Right atrium auricular region (tissue), 2 donors: ENCODE measurements at regions not wholly inside any gene's neighbourhood (a gene's known extent, or its start where the extent isn't known, plus 50 kb on each side); places are given as distances from the start of the nearest gene placed in this dataset.

ENCODE experiments used
- DNase-seq: peaks from one replicate; pipeline ENCODE4 v3.0.0-alpha.2; 2019; ENCODE audit warnings: low spot score
- H3K27ac ChIP-seq, 2 donors: fragments of 200-600 bp; sonication (generic); 1 replicate in 1 of 2; 2 replicates in 1 of 2; pipeline ENCODE4 v1.5.1; 2016 to 2019
- H3K27me3 ChIP-seq, 2 donors: fragments of 200-600 bp; sonication (generic); one replicate each; pipeline versions ENCODE4 v1.5.1 to v1.6.0; 2017 to 2019
- H3K36me3 ChIP-seq: fragments of 200-600 bp; sonication (generic); one replicate; pipeline ENCODE4 v1.5.1; 2016
- H3K4me1 ChIP-seq, 2 donors: fragments of 200-600 bp; sonication (generic); one replicate each; pipeline versions ENCODE4 v1.5.1 to v1.6.0; 2017 to 2019
- H3K4me3 ChIP-seq, 2 donors: fragments of 200-600 bp; sonication (generic); 1 replicate in 1 of 2; 2 replicates in 1 of 2; pipeline ENCODE4 v1.5.1; 2017 to 2019; ENCODE audit warnings: mild to moderate bottlenecking in 1 of 2, moderate library complexity in 1 of 2
- H3K9me3 ChIP-seq, 2 donors: fragments of 200-600 bp; sonication (generic); one replicate each; pipeline ENCODE4 v1.5.1; 2019
- TF ChIP-seq, protein P1 (sequence below), 2 donors: fragments of 200-600 bp; sonication (generic); IDR thresholded peaks; one replicate each; pipeline ENCODE4 v1.5.1; 2019; ENCODE audit warnings: antibody characterized with exemption in 2 of 2

- TF ChIP-seq, protein P1, sequence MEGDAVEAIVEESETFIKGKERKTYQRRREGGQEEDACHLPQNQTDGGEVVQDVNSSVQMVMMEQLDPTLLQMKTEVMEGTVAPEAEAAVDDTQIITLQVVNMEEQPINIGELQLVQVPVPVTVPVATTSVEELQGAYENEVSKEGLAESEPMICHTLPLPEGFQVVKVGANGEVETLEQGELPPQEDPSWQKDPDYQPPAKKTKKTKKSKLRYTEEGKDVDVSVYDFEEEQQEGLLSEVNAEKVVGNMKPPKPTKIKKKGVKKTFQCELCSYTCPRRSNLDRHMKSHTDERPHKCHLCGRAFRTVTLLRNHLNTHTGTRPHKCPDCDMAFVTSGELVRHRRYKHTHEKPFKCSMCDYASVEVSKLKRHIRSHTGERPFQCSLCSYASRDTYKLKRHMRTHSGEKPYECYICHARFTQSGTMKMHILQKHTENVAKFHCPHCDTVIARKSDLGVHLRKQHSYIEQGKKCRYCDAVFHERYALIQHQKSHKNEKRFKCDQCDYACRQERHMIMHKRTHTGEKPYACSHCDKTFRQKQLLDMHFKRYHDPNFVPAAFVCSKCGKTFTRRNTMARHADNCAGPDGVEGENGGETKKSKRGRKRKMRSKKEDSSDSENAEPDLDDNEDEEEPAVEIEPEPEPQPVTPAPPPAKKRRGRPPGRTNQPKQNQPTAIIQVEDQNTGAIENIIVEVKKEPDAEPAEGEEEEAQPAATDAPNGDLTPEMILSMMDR (IDR thresholded peaks at IDR 0.05) = no peak
- no peak overlapping the region for H3K4me3 ChIP-seq
- H3K27ac ChIP-seq = no peak overlapping the region
- H3K4me1 ChIP-seq = no peaks in the 10 kb centered on the region
- no peaks in the 10 kb centered on the region for H3K36me3 ChIP-seq
- peaks cover 0 to 11% of the 10 kb centered on the region in 2 donors for H3K9me3 ChIP-seq
- H3K27me3 ChIP-seq = no peaks in the 10 kb centered on the region
- DNase-seq = no peak
These were observed 76.4 kb upstream of the DSCAM start for GRCh38 chr21:40923407-40923806.

- Histone ChIP-seq H3K4me3 (no peak overlapping the region), H3K27ac (no peak overlapping the region), H3K4me1 (no peaks in the 10 kb centered on the region), H3K36me3 (no peaks in the 10 kb centered on the region), H3K27me3 (no peaks in the 10 kb centered on the region), H3K9me3 (peaks cover 0 to 11% of the 10 kb centered on the region in 2 donors)
- DNase-seq = no peak
- TF ChIP-seq, protein P1 (IDR thresholded peaks at IDR 0.05) = no peak
These were observed 76.9 kb upstream of the DSCAM start for GRCh38 chr21:40923901-40924300.

DNA sequence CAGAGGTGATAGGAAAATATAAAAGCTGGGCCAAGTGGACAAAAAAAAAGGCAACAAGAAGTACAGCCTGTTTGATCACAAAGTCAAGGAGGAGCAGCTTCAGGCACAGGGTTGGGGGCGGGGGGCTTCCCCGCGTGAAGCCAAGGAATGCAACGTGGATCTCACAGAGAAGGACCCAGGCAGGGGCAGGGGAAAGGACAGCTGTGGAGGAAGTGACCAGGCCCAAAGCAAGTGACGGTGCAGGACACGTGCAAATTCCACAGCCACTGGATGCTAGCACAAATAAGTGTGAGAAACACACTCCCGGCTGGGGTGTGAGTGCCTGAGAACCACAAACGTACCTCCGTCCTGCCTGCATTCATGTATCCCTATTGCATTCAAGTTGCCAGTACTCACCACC, 77.7 kb upstream of the DSCAM start:
- DNase-seq = no peak
- Histone ChIP-seq H3K27ac (no peak overlapping the region), H3K4me3 (no peak overlapping the region), H3K4me1 (no peaks in the 10 kb centered on the region), H3K36me3 (no peaks in the 10 kb centered on the region), H3K9me3 (peaks cover 0 to 11% of the 10 kb centered on the region in 2 donors), H3K27me3 (no peaks in the 10 kb centered on the region)
- TF ChIP-seq, protein P1 (IDR thresholded peaks at IDR 0.05) = no peak

DNA sequence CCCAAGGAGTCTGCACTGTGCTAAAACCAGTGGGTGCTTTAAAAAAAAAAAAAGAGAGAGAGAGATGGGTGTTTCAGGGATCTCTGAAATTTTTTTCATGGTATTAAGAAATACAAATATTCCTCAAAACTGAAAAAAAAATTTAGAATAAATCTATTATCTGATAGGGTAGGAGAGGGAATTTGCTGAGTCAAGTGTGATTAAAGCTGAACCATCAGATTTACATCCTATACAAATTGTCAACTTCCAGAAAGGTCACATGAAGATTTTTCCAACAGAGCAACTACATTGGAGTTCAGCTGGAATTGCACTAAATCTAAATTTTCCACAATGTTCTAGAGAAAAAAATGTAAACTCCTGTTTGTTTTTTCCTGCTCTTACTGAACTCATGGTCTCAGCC, 79.3 kb upstream of the DSCAM start:
- TF ChIP-seq, protein P1 (IDR thresholded peaks at IDR 0.05) = no peak
- no peaks in the 10 kb centered on the region for H3K36me3 ChIP-seq
- no peaks in the 10 kb centered on the region for H3K4me1 ChIP-seq
- peaks cover 0 to 11% of the 10 kb centered on the region in 2 donors for H3K9me3 ChIP-seq
- no peak overlapping the region for H3K27ac ChIP-seq
- no peaks in the 10 kb centered on the region for H3K27me3 ChIP-seq
- no peak for DNase-seq
- no peak overlapping the region for H3K4me3 ChIP-seq

DNA sequence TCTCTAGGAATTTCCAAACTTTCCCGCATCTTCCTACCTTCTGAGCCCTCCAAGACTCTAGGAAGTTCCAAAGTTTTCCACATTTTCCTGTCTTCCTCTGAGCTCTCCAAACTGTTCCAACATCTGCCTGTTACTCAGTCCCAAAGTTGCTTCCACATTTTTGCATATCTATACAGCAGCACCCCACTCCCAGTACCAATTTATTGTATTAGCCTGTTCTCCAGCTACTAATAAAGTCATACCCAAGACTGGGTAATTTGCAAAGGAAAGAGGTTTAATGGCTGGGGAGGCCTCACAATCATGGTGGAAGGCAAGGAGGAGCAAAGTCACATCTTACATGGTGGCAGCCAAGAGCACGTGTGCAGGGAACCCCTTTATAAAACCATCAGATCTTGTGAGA, 82.9 kb upstream of the DSCAM start:
- Histone ChIP-seq H3K4me1 (no peaks in the 10 kb centered on the region), H3K27ac (no peak overlapping the region), H3K4me3 (no peak overlapping the region), H3K36me3 (no peaks in the 10 kb centered on the region), H3K9me3 (peaks cover 0 to 11% of the 10 kb centered on the region in 2 donors), H3K27me3 (no peaks in the 10 kb centered on the region)
- DNase-seq = no peak
- TF ChIP-seq, protein P1 (IDR thresholded peaks at IDR 0.05) = no peak

- TF ChIP-seq, protein P1 (IDR thresholded peaks at IDR 0.05) = no peak
- Histone ChIP-seq H3K4me1 (no peaks in the 10 kb centered on the region), H3K36me3 (no peaks in the 10 kb centered on the region), H3K9me3 (peaks cover 0 to 11% of the 10 kb centered on the region in 2 donors), H3K27ac (no peak overlapping the region), H3K27me3 (no peaks in the 10 kb centered on the region), H3K4me3 (no peak overlapping the region)
- no peak for DNase-seq
These were observed 84.2 kb upstream of the DSCAM start for GRCh38 chr21:40931197-40931596.
